GM13977 (cell line): ENCODE measurements at regions not wholly inside any gene's neighbourhood (a gene's known extent, or its start where the extent isn't known, plus 50 kb on each side); places are given as distances from the start of the nearest gene placed in this dataset.

Source experiments
- DNase-seq: peaks from one replicate; pipeline ENCODE4 v3.0.0; 2012; ENCODE audit warnings: low spot score
- in situ Hi-C: fragments of 300-500 bp; cut with MboI; formaldehyde crosslinking; loops from one replicate; pipeline ENCODE4 v1.12.0; 2022; ENCODE audit warnings: low sequenced_read_pairs, low pct_unique_long_range_greater_than_20kb, mixed read lengths, inconsistent platforms; ENCODE audit not compliant: unreplicated experiment
- TF ChIP-seq, protein P1 (sequence below): IDR thresholded peaks from 2 replicates; pipeline ENCODE4 v1.5.1; 2012; ENCODE audit warnings: mild to moderate bottlenecking, control low read depth; ENCODE audit not compliant: insufficient read depth; ENCODE audit errors: extremely low read depth, missing control alignments

DNA sequence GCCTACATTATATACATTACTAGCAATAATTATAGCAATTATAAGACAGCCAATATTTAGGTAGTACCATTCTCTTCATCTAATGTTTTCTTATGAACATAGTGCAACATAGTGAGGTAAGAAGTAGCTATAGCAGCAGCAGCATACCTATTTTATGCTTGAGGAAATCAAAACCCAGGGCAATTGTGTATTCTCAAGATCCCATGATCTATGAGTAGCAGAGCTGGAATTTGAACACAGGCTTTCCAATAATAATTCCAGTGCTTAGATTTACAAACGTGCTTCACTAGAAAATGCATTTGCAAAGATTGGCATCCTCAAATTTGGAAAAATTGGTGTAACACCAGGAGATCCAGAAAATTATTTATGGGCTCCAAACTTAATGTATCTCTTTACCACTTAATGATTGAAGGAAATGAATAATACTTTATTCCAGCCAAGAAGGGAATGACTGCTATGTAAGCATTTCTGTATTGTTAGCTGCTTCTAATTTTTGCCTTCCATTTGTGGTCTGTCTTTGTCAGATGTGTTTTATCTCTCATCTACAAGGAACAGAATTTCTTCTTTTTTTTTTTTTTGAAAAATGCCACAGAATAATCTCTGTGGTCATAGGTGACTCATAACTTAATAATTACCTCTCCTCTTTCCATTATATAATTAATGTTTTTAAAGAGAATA is 451.1 kb downstream of the ARAP2 start:
- in situ Hi-C loops = no loop called here
- TF ChIP-seq, protein P1, sequence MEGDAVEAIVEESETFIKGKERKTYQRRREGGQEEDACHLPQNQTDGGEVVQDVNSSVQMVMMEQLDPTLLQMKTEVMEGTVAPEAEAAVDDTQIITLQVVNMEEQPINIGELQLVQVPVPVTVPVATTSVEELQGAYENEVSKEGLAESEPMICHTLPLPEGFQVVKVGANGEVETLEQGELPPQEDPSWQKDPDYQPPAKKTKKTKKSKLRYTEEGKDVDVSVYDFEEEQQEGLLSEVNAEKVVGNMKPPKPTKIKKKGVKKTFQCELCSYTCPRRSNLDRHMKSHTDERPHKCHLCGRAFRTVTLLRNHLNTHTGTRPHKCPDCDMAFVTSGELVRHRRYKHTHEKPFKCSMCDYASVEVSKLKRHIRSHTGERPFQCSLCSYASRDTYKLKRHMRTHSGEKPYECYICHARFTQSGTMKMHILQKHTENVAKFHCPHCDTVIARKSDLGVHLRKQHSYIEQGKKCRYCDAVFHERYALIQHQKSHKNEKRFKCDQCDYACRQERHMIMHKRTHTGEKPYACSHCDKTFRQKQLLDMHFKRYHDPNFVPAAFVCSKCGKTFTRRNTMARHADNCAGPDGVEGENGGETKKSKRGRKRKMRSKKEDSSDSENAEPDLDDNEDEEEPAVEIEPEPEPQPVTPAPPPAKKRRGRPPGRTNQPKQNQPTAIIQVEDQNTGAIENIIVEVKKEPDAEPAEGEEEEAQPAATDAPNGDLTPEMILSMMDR = no peak

DNA sequence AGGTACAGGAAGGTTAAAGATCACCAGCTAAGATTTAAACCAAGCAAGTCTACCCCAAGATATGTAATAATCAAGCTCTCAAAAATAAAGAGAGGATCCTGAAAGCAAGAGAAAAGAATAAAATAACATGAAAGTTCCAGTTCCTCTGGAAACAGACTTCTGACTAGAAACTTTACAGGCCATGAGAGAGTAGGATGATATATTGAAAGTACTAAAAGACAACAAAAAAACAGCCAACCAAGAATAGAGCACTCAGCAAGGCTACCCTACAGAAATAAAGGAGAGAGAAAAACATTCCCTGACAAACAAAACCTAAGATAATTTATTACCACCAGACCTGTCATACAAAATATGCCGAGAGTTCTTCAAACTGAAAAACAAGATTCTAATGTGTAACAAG is 450.5 kb downstream of the ARAP2 start:
- DNase-seq = no peak
- in situ Hi-C loops = no loop called here
- TF ChIP-seq, protein P1 = no peak

More for the DNA sequence above, 451.1 kb downstream of the ARAP2 start:
- no peak for DNase-seq

DNA sequence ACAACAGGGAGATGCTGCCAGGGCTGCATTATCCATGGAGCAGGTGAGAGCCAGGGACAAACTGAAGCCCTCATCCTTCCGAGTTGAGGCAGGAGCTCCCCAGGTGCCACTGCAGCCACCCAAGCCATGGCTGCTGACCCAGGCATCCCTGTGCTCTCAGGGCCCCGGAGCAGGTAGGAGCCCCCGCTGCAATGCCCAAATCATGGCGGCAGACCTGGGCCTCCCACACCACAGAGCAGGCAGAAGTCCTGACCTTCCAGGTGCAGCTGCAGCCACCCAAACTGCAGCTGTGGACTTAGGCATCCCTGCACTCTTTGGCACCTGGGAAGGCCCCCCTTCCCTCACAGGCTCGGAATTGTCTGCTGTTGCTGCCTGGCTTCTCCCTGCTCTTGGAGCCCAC is 443.6 kb downstream of the ARAP2 start:
- TF ChIP-seq, protein P1 = no peak
- DNase-seq = no peak
- in situ Hi-C loops = no loop called here

DNA sequence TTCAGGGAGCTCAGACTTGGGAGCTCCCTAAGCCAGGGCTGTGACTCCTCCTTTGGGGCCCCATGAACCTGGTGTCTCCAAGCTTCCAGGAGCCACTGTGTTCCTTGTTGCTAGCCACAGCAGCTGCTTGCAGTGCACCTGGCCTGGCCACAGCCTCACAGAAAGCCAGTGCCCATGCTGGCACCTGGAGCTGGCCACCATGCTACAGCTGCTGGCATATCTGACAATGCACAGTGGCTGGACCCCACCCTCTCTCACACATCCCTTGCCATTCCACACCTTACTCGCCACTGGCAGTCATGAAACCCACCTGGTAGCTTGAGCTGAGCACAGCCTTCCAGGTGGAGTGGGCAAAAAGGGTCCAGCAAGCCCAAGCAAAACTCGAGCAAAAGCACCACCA is 441.7 kb downstream of the ARAP2 start:
- DNase-seq = no peak
- TF ChIP-seq, protein P1 = no peak
- in situ Hi-C loops = no loop called here

DNA sequence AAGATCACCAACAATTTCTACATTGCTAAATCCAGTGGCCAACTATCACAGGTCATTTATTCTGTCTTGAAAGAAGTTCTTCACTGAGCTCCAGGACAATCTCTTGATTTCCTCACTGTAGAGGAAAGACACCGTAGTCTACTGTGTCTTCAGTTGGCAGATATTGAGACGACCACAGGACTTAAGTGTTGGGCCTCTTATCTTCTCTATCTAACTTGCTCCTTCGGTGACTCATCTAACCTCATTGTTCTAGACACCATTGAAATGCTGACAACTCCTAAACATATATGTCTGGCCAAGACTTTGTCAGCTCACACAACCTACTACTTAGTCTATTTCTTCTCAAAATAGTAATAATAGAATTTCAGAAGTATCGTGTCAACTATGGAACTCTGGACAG is 425.8 kb downstream of the ARAP2 start:
- TF ChIP-seq, protein P1 = no peak
- no peak for DNase-seq
- in situ Hi-C loops = no loop called here

DNA sequence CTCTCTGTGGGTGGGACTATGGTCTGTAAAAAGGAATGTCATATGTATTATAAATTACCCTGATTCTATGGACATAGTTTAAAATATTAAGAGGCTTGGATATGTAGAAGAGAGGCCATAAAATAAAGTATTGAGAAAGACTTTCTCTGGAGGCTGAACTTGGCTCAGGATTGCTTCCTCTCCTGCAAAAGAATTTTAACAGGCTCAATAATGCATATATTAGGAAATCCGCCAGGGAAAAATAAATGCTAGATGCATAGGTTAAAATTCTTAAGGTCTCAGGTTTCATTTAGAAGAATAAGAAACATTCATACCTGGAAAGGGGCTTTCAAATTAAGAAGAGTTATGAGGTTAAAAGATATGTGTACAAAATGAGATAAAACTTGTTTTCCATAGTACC is 424.3 kb downstream of the ARAP2 start:
- in situ Hi-C loops = no loop called here
- TF ChIP-seq, protein P1 = no peak

DNA sequence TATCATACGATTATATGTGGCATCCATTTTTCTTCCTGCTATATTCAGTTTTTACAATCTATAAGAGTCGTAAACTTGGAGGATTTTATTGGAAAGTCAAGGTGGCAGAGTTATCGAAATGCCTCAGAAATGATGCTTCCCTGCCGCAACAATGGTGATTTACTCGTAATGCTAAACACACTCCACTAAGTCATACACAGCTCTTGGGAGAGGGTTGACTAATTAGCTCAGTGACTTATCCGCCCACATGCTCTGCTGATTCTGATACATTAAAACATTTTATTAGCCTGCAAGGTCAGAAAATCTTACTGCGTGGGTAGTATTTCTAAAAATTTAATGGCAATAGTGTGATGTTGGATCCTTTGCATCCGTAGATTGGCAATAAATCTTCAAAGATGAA is 420.1 kb downstream of the ARAP2 start:
- in situ Hi-C loops = no loop called here
- TF ChIP-seq, protein P1 = no peak
- no peak for DNase-seq

More for the DNA sequence above, 424.3 kb downstream of the ARAP2 start:
- no peak for DNase-seq
